ENCODE measurements at regions not wholly inside any gene's neighbourhood (a gene's known extent, or its start where the extent isn't known, plus 50 kb on each side); places are given as distances from the start of the nearest gene placed in this dataset.

GRCh38 chr18:77993188-77993981 is 743.7 kb downstream of the GALR1 start:
- TF ChIP-seq CTCF (IDR thresholded peaks at IDR 0.05; ENCODE audit: low read depth, low read length) = no peak
- H3K27me3 ChIP-seq = no peaks in the 10 kb centered on the region
- H3K4me1 ChIP-seq = no peaks in the 10 kb centered on the region
- H3K36me3 ChIP-seq = no peaks in the 10 kb centered on the region
- DNase-seq = no peak
- H3K4me3 ChIP-seq (ENCODE audit: low read depth, low read length) = no peak overlapping the region
- H3K9me3 ChIP-seq = no peaks in the 10 kb centered on the region

- Histone ChIP-seq H3K27me3 (no peaks in the 10 kb centered on the region), H3K36me3 (no peaks in the 10 kb centered on the region), H3K4me1 (no peaks in the 10 kb centered on the region), H3K4me3 (ENCODE audit: low read depth, low read length) (no peak overlapping the region), H3K9me3 (no peaks in the 10 kb centered on the region)
- no peak for DNase-seq
- TF ChIP-seq CTCF (IDR thresholded peaks at IDR 0.05; ENCODE audit: low read depth, low read length) = no peak
Observed at GRCh38 chr18:77995593-77995992, 745.9 kb downstream of the GALR1 start.

- no peak for DNase-seq
- H3K36me3 ChIP-seq = no peaks in the 10 kb centered on the region
- H3K27me3 ChIP-seq = no peaks in the 10 kb centered on the region
- no peak for TF ChIP-seq CTCF (IDR thresholded peaks at IDR 0.05; ENCODE audit: low read depth, low read length)
- no peak overlapping the region for H3K4me3 ChIP-seq (ENCODE audit: low read depth, low read length)
- H3K9me3 ChIP-seq = no peaks in the 10 kb centered on the region
- no peaks in the 10 kb centered on the region for H3K4me1 ChIP-seq
Observed at GRCh38 chr18:77996737-77997136, 747.1 kb downstream of the GALR1 start.

GRCh38 chr18:78001811-78002210 is 752.2 kb downstream of the GALR1 start:
- no peaks in the 10 kb centered on the region for H3K36me3 ChIP-seq
- no peaks in the 10 kb centered on the region for H3K27me3 ChIP-seq
- no peak overlapping the region for H3K4me3 ChIP-seq (ENCODE audit: low read depth, low read length)
- no peaks in the 10 kb centered on the region for H3K4me1 ChIP-seq
- no peaks in the 10 kb centered on the region for H3K9me3 ChIP-seq
- no peak for TF ChIP-seq CTCF (IDR thresholded peaks at IDR 0.05; ENCODE audit: low read depth, low read length)
- no peak for DNase-seq

- Histone ChIP-seq H3K9me3 (no peaks in the 10 kb centered on the region), H3K36me3 (no peaks in the 10 kb centered on the region), H3K27me3 (no peaks in the 10 kb centered on the region), H3K4me1 (no peaks in the 10 kb centered on the region), H3K4me3 (ENCODE audit: low read depth, low read length) (no peak overlapping the region)
- no peak for DNase-seq
- no peak for TF ChIP-seq CTCF (IDR thresholded peaks at IDR 0.05; ENCODE audit: low read depth, low read length)
Observed at GRCh38 chr18:78006006-78006773, 756.5 kb downstream of the GALR1 start.

- Histone ChIP-seq H3K27me3 (no peaks in the 10 kb centered on the region), H3K36me3 (no peaks in the 10 kb centered on the region), H3K4me3 (ENCODE audit: low read depth, low read length) (no peak overlapping the region), H3K9me3 (no peaks in the 10 kb centered on the region), H3K4me1 (no peaks in the 10 kb centered on the region)
- TF ChIP-seq CTCF (IDR thresholded peaks at IDR 0.05; ENCODE audit: low read depth, low read length) = no peak
- no peak for DNase-seq
Observed at GRCh38 chr18:78006774-78007260, 757.2 kb downstream of the GALR1 start.

All from BE2C (cell line).